ENCODE measurements at regions not wholly inside any gene's neighbourhood (a gene's known extent, or its start where the extent isn't known, plus 50 kb on each side); places are given as distances from the start of the nearest gene placed in this dataset.
"Not testable (repeated sequence)": the region's sequence is repeated elsewhere in the genome, so short reads cannot be mapped to it uniquely, and the experiment has no call there.

- no peak for DNase-seq (ENCODE audit: low spot score)
Measured at GRCh38 chr2:57180042-57180567, 866.5 kb upstream of the VRK2 start.

- DNase-seq (ENCODE audit: low spot score): no peak
Measured at GRCh38 chr2:57180678-57181077, 865.9 kb upstream of the VRK2 start.

GRCh38 chr2:57181315-57182038 is 865.1 kb upstream of the VRK2 start:
- DNase-seq (ENCODE audit: low spot score): no peak

GRCh38 chr2:57182916-57183315 is 863.7 kb upstream of the VRK2 start:
- no peak for DNase-seq (ENCODE audit: low spot score)

- DNase-seq (ENCODE audit: low spot score): no peak
Measured at GRCh38 chr2:57185568-57185967, 861.0 kb upstream of the VRK2 start.

GRCh38 chr2:57190007-57190406 is 856.6 kb upstream of the VRK2 start:
- DNase-seq (ENCODE audit: low spot score): no peak

- DNase-seq (ENCODE audit: low spot score): no peak
Measured at GRCh38 chr2:57199663-57200062, 846.9 kb upstream of the VRK2 start.

- no peak for DNase-seq (ENCODE audit: low spot score)
Measured at GRCh38 chr2:57204364-57204763, 842.2 kb upstream of the VRK2 start.

- no peak for DNase-seq (ENCODE audit: low spot score)
Measured at GRCh38 chr2:57205241-57205640, 841.4 kb upstream of the VRK2 start.

- DNase-seq (ENCODE audit: low spot score): no peak
Measured at GRCh38 chr2:57207191-57207590, 839.4 kb upstream of the VRK2 start.

- DNase-seq (ENCODE audit: low spot score): no peak
Measured at GRCh38 chr2:57209799-57210198, 836.8 kb upstream of the VRK2 start.

GRCh38 chr2:57210855-57211254 is 835.8 kb upstream of the VRK2 start:
- no peak for DNase-seq (ENCODE audit: low spot score)

GRCh38 chr2:57217013-57217412 is 829.6 kb upstream of the VRK2 start:
- no peak for DNase-seq (ENCODE audit: low spot score)

- DNase-seq (ENCODE audit: low spot score): no peak
Measured at GRCh38 chr2:57218206-57218605, 828.4 kb upstream of the VRK2 start.

GRCh38 chr2:57229706-57230105 is 816.9 kb upstream of the VRK2 start:
- not testable (repeated sequence) for DNase-seq (ENCODE audit: low spot score)

GRCh38 chr2:57232341-57232740 is 814.3 kb upstream of the VRK2 start:
- not testable (repeated sequence) for DNase-seq (ENCODE audit: low spot score)

GRCh38 chr2:57251495-57251894 is 795.1 kb upstream of the VRK2 start:
- DNase-seq (ENCODE audit: low spot score): not testable (repeated sequence)

GRCh38 chr2:57276408-57276807 is 770.2 kb upstream of the VRK2 start:
- DNase-seq (ENCODE audit: low spot score): not testable (repeated sequence)

- DNase-seq (ENCODE audit: low spot score): no peak
Measured at GRCh38 chr2:57278451-57278850, 768.2 kb upstream of the VRK2 start.

GRCh38 chr2:57291209-57291608 is 755.4 kb upstream of the VRK2 start:
- no peak for DNase-seq (ENCODE audit: low spot score)

- DNase-seq (ENCODE audit: low spot score): no peak
Measured at GRCh38 chr2:57296795-57297517, 749.6 kb upstream of the VRK2 start.

GRCh38 chr2:57313678-57314077 is 732.9 kb upstream of the VRK2 start:
- no peak for DNase-seq (ENCODE audit: low spot score)

GRCh38 chr2:57314682-57315081 is 731.9 kb upstream of the VRK2 start:
- no peak for DNase-seq (ENCODE audit: low spot score)

Measured in iPS-NIHi11 (cell line).